DND-41 (cell line): ENCODE measurements at regions not wholly inside any gene's neighbourhood (a gene's known extent, or its start where the extent isn't known, plus 50 kb on each side); places are given as distances from the start of the nearest gene placed in this dataset.

Source experiments
- ATAC-seq: fragments of 200-7000 bp; cut with Tn5 transposase; 3 replicates; pipeline ENCODE4 v1.9.1; 2021; ENCODE audit warnings: low read depth; ENCODE audit not compliant: insufficient read depth
- DNase-seq: peaks from one replicate; pipeline ENCODE4 v3.0.0-alpha.2; 2020
- H2AFZ ChIP-seq: 2 replicates; pipeline ENCODE4 v1.6.0; 2012; ENCODE audit warnings: low read depth, low read length
- H3K27ac ChIP-seq: 2 replicates; pipeline ENCODE4 v1.5.1; 2012; ENCODE audit warnings: low read length, inconsistent platforms
- H3K27me3 ChIP-seq: fragments of 200-600 bp; sonication (generic); 2 replicates; pipeline ENCODE4 v1.6.0; 2012; ENCODE audit warnings: low read length, mild to moderate bottlenecking, inconsistent platforms; ENCODE audit not compliant: insufficient read depth, poor library complexity
- H3K36me3 ChIP-seq: 2 replicates; pipeline ENCODE4 v1.5.1; 2012; ENCODE audit warnings: low read length, inconsistent platforms; ENCODE audit not compliant: insufficient read depth
- H3K4me1 ChIP-seq: 2 replicates; pipeline ENCODE4 v1.5.1; 2012; ENCODE audit warnings: mild to moderate bottlenecking, low read length; ENCODE audit not compliant: insufficient read depth
- H3K4me2 ChIP-seq: 2 replicates; pipeline ENCODE4 v1.6.0; 2012; ENCODE audit warnings: mild to moderate bottlenecking, moderate library complexity, low read length, inconsistent platforms; ENCODE audit not compliant: insufficient read depth
- H3K4me3 ChIP-seq, 2 experiments: fragments of 200-600 bp in 1 of 2; shearing (Covaris generic) in 1 of 2; 2 replicates each; pipeline ENCODE4 v1.5.1; 2012 to 2016; ENCODE audit warnings: inconsistent platforms in 2 of 2, low read length in 2 of 2, mild to moderate bottlenecking in 2 of 2, low read depth in 1 of 2, moderate library complexity in 1 of 2
- H3K79me2 ChIP-seq: 2 replicates; pipeline ENCODE4 v1.6.0; 2012; ENCODE audit warnings: low read length, inconsistent platforms; ENCODE audit not compliant: insufficient read depth
- H3K9ac ChIP-seq: 2 replicates; pipeline ENCODE4 v1.6.0; 2012; ENCODE audit warnings: low read depth, mild to moderate bottlenecking, inconsistent platforms, low read length, moderate library complexity
- H3K9me3 ChIP-seq: 2 replicates; pipeline ENCODE4 v1.5.1; 2012; ENCODE audit warnings: low read length, moderate library complexity, mild to moderate bottlenecking, inconsistent platforms; ENCODE audit not compliant: insufficient read depth, severe bottlenecking
- H4K20me1 ChIP-seq: 2 replicates; pipeline ENCODE4 v1.6.0; 2012; ENCODE audit warnings: low read length; ENCODE audit not compliant: insufficient read depth
- EZH2 ChIP-seq: IDR thresholded peaks from 3 replicates; pipeline ENCODE4 v1.6.1; 2012; ENCODE audit warnings: borderline replicate concordance, low read depth, mild to moderate bottlenecking, moderate library complexity, low read length, inconsistent platforms; ENCODE audit not compliant: severe bottlenecking
- TF ChIP-seq, protein P1 (sequence below): IDR thresholded peaks from 2 replicates; pipeline ENCODE4 v1.5.1; 2012; ENCODE audit warnings: borderline replicate concordance, low read length, moderate library complexity, mild to moderate bottlenecking; ENCODE audit not compliant: poor library complexity, severe bottlenecking; ENCODE audit errors: extremely low read depth

- ATAC-seq (no peak), DNase-seq (no peak)
- Histone ChIP-seq H3K79me2 (no peaks in the 10 kb centered on the region), H3K4me2 (no peak overlapping the region), H2AFZ (no peak overlapping the region; the same call in 1 of the 2 replicates), H3K36me3 (no peaks in the 10 kb centered on the region), H3K9me3 (no peaks in the 10 kb centered on the region), H3K4me3 (no peak overlapping the region), H3K27me3 (no peaks in the 10 kb centered on the region), H3K27ac (no peak overlapping the region), H4K20me1 (no peaks in the 10 kb centered on the region), H3K9ac (no peak overlapping the region), H3K4me1 (no peaks in the 10 kb centered on the region)
- TF ChIP-seq, protein P1, sequence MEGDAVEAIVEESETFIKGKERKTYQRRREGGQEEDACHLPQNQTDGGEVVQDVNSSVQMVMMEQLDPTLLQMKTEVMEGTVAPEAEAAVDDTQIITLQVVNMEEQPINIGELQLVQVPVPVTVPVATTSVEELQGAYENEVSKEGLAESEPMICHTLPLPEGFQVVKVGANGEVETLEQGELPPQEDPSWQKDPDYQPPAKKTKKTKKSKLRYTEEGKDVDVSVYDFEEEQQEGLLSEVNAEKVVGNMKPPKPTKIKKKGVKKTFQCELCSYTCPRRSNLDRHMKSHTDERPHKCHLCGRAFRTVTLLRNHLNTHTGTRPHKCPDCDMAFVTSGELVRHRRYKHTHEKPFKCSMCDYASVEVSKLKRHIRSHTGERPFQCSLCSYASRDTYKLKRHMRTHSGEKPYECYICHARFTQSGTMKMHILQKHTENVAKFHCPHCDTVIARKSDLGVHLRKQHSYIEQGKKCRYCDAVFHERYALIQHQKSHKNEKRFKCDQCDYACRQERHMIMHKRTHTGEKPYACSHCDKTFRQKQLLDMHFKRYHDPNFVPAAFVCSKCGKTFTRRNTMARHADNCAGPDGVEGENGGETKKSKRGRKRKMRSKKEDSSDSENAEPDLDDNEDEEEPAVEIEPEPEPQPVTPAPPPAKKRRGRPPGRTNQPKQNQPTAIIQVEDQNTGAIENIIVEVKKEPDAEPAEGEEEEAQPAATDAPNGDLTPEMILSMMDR = no peak
- no peak for TF ChIP-seq EZH2
These were observed 63.3 kb upstream of the ABCD2 start for GRCh38 chr12:39682689-39683477.

DNA sequence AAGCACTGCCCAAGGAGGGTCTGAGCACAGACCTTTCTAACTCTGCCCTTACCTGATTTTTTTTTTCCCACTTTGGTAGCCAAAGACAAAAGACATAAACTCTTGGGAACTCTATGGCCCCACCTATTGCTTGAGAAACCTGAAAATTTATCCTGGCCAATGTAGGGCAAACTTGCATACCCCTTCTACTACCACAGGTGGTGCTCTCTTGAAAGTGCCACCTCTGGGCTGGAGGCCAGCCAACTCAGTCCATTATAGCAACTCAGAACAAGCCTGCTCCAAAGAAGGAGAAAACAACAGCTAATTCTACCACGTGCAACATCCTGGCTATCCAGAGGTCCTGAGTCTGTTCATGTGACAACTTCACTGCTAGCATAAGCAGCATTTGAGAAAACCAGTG lies 55.7 kb upstream of the ABCD2 start:
- H3K4me1 ChIP-seq = no peaks in the 10 kb centered on the region
- H3K4me3 ChIP-seq = no peak overlapping the region

GRCh38 chr12:39672976-39673375 lies 53.4 kb upstream of the ABCD2 start:
- Histone ChIP-seq H3K27ac (no peak overlapping the region), H3K36me3 (no peaks in the 10 kb centered on the region), H3K27me3 (no peaks in the 10 kb centered on the region), H3K79me2 (no peaks in the 10 kb centered on the region), H4K20me1 (no peaks in the 10 kb centered on the region), H2AFZ (no peak overlapping the region), H3K4me3 (no peak overlapping the region), H3K4me1 (no peaks in the 10 kb centered on the region), H3K4me2 (no peak overlapping the region), H3K9me3 (peaks cover 4% of the 10 kb centered on the region), H3K9ac (no peak overlapping the region)
- DNase-seq (no peak), ATAC-seq (peak; percentile 42; the same call in 2 of the 3 replicates)
- no peak for TF ChIP-seq EZH2
- TF ChIP-seq, protein P1 = no peak

More for the DNA sequence above, 55.7 kb upstream of the ABCD2 start:
- DNase-seq (no peak), ATAC-seq (no peak)
- no peaks in the 10 kb centered on the region for H3K36me3 ChIP-seq
- no peaks in the 10 kb centered on the region for H3K79me2 ChIP-seq
- H3K27me3 ChIP-seq = no peaks in the 10 kb centered on the region
- TF ChIP-seq, protein P1 = no peak
- no peak for TF ChIP-seq EZH2
- no peak overlapping the region for H3K4me2 ChIP-seq
- peaks cover 4% of the 10 kb centered on the region for H3K9me3 ChIP-seq
- H3K9ac ChIP-seq = no peak overlapping the region
- H4K20me1 ChIP-seq = no peaks in the 10 kb centered on the region
- no peak overlapping the region for H3K27ac ChIP-seq
- H2AFZ ChIP-seq = no peak overlapping the region
